ENCODE measurements at regions not wholly inside any gene's neighbourhood (a gene's known extent, or its start where the extent isn't known, plus 50 kb on each side); places are given as distances from the start of the nearest gene placed in this dataset.

DNA sequence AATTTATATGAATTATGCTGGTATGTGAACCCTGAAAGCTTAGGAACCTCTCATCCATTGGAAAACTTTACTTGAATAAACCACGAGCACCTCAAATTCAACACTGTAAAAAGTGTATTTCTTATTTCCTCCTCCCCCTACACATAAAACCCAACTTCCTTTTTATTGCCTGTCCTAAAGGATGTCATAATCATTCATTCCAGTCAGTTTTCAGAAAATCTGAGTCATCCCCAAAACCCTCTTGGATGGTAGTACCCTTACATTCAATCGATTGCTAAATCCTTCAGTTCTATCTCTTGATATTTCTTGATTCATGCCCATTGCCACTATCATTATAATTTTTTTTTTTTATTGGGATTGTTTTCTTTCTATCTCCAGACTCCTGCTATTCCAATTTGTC lies 91.1 kb upstream of the ATP8A1 start:
- TF ChIP-seq, protein P1, sequence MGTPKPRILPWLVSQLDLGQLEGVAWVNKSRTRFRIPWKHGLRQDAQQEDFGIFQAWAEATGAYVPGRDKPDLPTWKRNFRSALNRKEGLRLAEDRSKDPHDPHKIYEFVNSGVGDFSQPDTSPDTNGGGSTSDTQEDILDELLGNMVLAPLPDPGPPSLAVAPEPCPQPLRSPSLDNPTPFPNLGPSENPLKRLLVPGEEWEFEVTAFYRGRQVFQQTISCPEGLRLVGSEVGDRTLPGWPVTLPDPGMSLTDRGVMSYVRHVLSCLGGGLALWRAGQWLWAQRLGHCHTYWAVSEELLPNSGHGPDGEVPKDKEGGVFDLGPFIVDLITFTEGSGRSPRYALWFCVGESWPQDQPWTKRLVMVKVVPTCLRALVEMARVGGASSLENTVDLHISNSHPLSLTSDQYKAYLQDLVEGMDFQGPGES (IDR thresholded peaks at IDR 0.05; ENCODE audit: low read depth, low read length), result no peak
- TF ChIP-seq CTCF (IDR thresholded peaks at IDR 0.05), result no peak
- TF ChIP-seq RCOR1 (IDR thresholded peaks at IDR 0.05; ENCODE audit: low read length), result no peak
- TF ChIP-seq RFX5 (IDR thresholded peaks at IDR 0.05; ENCODE audit: low read length), result no peak
- TF ChIP-seq, protein P2, sequence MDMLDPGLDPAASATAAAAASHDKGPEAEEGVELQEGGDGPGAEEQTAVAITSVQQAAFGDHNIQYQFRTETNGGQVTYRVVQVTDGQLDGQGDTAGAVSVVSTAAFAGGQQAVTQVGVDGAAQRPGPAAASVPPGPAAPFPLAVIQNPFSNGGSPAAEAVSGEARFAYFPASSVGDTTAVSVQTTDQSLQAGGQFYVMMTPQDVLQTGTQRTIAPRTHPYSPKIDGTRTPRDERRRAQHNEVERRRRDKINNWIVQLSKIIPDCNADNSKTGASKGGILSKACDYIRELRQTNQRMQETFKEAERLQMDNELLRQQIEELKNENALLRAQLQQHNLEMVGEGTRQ (IDR thresholded peaks at IDR 0.05; ENCODE audit: borderline replicate concordance, low read depth, low read length), result no peak
- TF ChIP-seq REST (IDR thresholded peaks at IDR 0.05; ENCODE audit: low read depth, low read length), result no peak
- TF ChIP-seq FOXM1 (IDR thresholded peaks at IDR 0.05; ENCODE audit: low read depth), result no peak
- TF ChIP-seq, protein P3, sequence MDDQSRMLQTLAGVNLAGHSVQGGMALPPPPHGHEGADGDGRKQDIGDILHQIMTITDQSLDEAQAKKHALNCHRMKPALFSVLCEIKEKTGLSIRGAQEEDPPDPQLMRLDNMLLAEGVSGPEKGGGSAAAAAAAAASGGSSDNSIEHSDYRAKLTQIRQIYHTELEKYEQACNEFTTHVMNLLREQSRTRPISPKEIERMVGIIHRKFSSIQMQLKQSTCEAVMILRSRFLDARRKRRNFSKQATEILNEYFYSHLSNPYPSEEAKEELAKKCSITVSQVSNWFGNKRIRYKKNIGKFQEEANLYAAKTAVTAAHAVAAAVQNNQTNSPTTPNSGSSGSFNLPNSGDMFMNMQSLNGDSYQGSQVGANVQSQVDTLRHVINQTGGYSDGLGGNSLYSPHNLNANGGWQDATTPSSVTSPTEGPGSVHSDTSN (IDR thresholded peaks at IDR 0.05), result no peak
- no peak for TF ChIP-seq ELF1 (IDR thresholded peaks at IDR 0.05)
- TF ChIP-seq, protein P4, sequence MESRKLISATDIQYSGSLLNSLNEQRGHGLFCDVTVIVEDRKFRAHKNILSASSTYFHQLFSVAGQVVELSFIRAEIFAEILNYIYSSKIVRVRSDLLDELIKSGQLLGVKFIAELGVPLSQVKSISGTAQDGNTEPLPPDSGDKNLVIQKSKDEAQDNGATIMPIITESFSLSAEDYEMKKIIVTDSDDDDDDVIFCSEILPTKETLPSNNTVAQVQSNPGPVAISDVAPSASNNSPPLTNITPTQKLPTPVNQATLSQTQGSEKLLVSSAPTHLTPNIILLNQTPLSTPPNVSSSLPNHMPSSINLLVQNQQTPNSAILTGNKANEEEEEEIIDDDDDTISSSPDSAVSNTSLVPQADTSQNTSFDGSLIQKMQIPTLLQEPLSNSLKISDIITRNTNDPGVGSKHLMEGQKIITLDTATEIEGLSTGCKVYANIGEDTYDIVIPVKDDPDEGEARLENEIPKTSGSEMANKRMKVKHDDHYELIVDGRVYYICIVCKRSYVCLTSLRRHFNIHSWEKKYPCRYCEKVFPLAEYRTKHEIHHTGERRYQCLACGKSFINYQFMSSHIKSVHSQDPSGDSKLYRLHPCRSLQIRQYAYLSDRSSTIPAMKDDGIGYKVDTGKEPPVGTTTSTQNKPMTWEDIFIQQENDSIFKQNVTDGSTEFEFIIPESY (IDR thresholded peaks at IDR 0.05; ENCODE audit: borderline replicate concordance, low read depth), result no peak
